Islet precursor cell (in vitro differentiated cells): ENCODE measurements at regions not wholly inside any gene's neighbourhood (a gene's known extent, or its start where the extent isn't known, plus 50 kb on each side); places are given as distances from the start of the nearest gene placed in this dataset.
A peak's percentile ranks its signal among the peaks of the same experiment; 100 is the strongest.
"Not testable (repeated sequence)": the region's sequence is repeated elsewhere in the genome, so short reads cannot be mapped to it uniquely, and the experiment has no call there.

ENCODE experiments used
- DNase-seq: peaks from one replicate; pipeline ENCODE4 v3.0.0-alpha.2; 2018

DNA sequence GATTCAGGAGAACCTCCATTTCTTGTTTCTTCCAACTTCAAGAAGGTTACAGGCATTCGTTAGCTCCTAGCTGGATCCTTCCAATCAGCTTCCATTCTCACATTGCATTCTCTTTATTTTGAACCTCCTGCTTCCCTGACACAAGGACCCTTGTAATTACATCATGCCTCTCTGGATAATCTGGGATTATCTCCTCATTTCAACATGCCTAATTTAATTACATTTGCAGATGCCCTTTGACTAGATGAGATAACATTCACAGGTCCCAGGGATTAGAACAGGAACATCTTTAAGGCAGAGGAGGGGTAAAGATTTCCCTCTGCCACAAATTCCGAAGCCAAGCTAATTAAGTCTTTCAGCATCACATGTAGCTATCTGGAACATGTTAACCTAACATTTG, 753.8 kb upstream of the PCDH7 start:
- DNase-seq, result no peak

DNA sequence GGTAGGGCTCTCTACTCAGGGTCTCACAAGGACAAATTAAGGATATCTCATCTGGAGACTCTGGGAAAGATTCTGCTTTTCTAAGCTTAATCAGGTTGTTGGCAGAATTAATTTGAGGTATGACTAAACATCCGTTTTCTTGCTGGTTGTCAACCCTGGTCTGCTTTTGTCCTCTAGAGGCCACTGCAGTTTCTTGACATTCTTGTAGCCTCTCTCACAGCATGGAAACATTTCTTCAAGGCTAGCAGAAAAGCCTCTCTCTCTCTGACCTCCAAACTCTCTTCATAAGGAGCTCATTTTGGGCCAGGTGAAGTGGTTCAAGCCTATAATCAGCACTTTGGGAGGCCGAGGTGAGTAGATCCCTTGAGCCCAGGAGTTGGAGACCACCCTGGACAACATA, 749.5 kb upstream of the PCDH7 start:
- DNase-seq, result peak; percentile 60

DNA sequence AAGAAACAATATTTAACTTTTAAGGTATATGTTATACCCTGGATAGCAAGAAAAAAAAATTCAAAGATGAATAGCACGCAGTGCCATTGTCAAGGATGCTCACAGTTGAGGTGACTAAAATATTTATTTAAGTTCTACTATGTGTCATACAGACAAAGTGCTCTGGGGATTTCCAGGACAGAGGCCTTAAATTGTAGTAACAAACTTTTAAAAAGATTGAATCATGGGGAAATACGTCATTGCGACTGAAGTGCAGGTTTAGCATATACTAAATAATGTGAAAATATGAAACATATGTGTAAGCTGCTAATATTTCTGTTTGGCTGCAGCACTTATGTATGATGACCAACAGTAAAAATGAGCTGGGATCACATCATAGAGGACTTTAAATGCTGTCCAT, 748.0 kb upstream of the PCDH7 start:
- no peak for DNase-seq

DNA sequence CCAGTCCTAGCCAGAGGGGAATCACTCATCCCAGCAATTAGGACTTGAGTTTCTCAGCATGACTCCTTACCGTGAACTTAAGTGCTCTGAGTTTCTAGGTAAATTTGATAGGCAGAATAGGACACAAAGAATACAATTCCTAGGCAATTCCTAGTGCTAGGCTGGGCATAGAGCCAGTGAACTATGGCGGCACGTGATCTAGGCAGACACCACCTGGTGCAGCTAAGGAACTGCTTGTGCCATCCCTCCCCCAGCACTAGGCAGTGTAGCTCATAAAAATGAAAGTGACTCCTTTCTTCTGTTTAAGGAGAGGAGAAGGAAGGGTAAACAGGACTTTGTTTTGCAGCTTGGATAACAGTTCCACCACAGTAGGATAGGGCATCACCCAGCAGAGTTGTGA, 736.3 kb upstream of the PCDH7 start:
- DNase-seq, result no peak

DNA sequence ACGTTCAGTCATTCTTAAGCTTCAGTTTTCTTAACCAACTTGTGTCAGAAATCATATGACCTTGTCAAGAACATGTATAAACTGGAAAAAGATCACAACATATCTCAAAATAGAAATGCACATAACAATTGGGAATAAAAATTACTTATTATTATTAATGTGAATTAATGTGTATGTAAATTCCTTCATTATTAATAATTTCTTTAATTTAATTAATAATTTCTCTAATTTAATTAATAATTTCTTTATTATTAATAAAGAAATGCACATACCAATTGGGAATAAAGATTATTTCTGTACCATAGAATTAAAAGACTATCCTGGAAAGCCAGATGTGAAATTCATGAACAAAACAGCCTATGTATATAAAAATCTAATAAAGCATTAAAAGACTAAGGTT, 718.5 kb upstream of the PCDH7 start:
- DNase-seq, result no peak

DNA sequence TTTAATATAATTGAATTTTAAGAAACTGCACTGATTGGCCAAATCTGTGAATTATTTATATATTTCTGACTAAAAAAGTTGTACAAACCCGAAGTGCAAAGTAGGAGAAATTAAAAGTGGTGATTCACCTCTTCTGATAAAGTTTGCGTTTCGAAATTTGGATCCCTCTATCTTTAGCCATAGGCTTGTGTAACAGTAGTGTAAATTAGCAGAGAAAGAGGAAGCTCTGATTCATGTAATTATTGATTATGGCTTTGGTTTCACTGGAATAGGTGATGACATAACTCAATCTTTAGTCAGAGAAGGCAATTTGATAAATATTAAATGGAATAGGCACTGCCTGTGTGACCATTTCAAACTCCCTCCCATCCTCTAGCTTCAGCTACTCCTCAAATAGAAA, 717.8 kb upstream of the PCDH7 start:
- DNase-seq, result no peak

DNA sequence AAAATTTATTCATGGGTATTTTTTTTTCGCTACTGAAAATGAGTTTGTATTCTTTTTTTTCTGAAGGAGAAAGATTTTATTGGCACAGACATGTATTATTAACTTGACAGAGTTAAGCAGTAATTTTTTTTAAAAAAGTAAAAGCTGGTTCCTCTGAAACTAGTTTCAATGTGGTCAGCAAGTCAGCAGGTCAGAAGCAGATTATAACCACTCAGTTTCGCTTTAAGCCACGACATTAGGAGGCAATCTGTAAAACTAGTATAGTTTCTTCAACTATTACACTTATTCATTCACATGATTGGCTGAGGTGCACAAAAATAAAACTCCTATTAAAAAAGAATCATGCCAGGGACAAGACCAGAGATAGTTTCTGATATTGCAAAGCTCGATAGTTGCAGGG, 714.2 kb upstream of the PCDH7 start:
- no peak for DNase-seq

DNA sequence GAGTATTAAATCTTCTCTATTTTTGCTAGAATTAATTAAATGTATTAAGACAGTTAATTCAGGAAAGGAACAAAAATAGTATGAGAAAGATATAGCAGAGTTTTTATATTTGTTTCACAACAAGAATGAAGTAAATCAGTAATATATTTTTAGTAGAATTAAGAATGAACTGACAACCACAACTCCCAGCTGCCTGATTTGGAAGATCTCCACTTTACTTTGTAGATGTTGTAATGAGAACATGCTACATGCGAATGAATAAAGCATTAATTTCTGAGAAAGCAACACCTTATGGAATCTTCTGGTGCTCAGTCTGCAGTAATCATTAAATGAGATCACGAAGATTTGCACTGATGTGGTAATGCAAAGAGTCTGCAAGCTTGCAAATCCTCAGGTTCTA, 695.6 kb upstream of the PCDH7 start:
- no peak for DNase-seq

DNA sequence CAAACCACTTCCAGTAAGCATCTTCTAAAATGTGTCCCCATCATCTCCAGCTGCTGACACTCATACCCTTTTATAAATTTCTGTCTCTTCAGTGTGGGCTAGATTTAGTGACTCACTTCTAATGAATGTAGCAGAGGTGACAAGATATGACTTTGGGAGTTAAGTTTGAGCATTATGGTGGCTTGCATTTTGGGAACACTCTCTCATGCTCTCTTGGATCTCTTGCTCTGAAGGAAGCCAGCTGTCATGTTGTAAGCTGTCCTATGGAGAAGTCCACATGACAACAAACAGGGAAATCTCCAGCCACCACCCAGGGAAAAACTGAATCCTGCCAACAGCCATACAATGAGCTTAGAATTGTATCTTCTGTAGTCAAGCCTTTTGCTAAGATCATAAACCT, 691.3 kb upstream of the PCDH7 start:
- no peak for DNase-seq

DNA sequence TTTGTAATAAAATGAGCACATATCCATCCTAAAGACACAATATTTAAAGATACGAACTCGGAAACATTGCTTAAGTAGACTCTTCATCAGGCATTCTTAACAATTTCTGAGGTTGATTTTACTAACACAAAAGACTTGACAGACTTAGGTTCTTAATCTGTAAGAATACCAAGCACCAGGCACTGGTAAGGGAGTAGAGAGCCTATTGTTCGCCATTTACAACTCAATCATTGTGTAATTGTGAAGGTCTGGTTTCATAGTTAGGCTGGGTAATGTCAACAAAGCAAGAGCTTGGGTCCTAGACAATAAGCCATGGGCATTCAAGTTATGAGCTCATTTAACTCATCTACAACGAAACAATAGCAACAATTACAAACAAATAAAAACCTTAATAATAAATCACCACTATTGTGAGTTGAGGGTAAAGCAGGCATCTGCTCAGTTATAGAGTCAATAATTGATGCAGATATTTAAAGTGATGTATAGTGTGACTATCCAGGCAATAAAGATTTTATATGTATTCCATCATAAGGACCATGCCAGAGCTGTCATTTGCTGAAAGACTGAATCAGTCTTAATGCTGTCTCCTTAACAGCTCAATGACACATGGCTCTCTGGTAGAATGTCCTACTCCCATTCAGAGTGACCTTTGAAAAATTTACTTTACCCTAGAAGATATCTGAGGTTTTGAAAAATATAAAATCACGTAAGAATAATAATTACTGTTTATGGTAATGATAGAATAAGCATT, 664.0 kb upstream of the PCDH7 start:
- no peak for DNase-seq

DNA sequence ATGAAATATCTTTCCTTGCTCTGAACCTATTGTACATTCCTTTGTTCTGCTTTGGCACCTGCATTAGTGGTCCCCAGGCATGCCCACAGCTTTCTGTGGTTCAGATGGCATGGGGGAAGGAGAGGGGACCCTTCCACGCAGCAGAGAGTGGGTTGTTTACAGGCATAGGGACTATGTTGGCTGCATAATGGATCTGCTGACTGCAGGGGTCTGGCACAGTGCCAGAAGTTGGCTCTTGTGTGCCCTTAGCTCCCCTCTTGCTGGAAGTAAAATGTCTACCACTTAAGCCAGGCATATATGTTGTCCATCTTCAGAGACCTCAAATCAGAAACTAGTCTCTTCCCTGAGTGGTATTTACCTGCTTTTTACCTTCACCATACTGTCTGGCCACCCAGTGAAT, 651.9 kb upstream of the PCDH7 start:
- DNase-seq, result no peak

DNA sequence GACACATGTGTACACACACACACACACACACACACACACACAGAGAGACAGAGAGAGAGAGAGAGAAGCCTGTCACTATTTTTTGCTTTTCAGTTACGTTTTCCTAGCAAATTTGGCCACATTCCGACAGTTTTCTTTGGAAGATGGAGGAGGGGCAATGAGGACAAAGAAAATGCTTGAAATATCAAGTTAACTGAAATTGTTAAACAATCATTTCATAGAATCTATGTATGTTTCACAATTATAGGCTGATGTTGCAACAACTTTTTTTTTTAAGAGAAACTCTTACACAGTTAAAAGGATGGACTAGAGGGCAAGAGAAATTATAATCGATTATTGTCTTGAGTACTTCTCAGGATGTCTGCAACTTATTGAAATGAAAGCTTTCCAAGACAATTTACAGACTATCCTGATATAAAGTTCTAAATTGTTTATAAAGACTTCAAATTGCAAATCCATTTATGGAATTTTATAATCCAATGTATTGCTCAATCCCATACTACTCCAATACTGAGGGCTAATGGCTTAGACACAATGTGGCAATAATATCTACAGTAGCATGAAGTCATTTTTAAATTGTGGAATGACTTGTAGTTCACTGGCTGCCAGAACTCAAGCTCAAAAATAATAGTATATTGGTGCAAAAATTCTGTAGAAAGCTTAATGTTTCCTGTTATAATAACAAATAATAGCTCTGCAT, 647.0 kb upstream of the PCDH7 start:
- no peak for DNase-seq

DNA sequence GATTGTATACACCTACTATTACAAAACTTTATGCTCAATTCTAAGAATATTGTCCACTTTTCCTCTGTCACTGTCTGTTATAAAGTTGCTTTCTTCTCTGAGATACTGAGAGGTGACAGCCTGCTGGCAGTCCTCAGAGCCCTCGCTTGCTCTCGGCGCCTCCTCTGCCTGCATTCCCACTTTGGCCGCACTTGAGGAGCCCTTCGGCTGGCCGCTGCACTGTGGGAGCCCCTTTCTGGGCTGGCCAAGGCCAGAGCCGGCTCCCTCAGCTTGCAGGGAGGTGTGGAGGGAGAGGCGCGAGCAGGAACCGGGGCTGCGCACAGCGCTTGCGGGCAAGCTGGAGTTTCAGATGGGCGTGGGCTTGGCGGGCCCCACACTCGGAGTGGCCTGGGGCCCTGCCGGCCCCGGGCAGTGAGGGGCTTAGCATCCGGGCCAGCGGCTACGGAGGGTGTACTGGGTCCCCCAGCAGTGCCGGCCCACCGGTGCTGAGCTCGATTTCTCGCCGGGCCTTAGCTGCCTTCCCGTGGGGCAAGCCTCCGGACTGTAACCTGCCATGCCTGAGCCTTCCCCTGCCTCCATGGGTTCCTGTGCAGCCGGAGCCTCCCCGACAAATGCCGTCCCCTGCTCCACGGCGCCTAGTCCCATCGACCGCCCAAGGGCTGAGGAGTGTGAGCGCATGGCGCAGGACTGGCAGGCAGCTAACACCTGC, 627.6 kb upstream of the PCDH7 start:
- DNase-seq, result not testable (repeated sequence)

DNA sequence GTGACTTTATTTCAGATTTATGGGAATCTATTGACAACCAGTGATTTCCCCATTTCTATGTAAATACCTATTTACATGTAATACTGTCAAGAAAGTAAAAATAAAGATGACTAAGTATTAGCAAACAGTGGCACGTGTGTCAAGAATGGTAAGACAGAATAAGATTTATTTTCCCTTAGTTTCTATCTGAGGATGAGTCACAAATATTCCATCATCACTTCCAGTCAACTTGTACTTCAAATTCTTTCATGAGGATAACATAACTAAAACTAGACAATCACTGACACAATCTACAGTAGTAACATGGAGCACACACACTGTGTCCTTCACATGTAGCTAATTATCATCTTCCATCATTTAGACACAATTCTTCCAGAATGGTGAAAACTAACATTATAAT, 625.3 kb upstream of the PCDH7 start:
- DNase-seq, result no peak

DNA sequence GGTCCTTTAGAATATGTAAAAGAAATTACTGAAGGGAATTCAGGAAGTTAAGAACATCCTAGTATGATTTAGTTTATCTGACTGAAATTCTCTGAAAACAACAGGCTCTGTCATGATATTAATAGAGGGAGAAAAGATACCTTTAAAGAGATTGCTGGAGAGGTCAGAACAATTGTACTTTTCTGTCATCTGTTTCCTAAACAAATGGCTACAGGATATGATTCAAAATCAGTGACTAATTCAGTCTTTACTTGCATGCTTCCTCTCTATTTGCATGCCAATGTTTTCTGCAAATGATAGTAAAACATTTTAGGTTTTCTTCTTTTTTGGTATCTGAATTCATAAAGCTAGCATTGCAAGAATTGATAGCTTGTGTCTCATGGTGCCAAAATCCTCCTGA, 616.7 kb upstream of the PCDH7 start:
- DNase-seq, result no peak

DNA sequence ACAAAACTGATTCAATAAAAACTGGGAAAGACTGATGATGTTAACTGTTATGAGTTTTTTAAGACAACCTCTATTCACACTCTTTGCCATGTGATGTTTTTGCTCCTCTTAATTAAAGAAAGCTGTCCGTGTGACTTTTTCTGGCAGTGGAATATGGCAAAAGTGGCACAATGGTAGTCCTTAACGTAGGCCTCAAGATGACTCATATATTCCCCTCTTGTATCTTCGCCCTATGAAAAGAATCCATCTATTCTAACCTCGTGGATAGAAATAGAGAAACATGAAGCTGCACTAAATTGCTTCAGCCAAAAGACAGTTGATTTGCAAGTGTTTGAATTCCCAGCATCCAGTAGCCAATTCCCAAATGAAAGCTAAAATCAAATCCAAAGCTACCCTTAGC, 603.8 kb upstream of the PCDH7 start:
- DNase-seq, result no peak

DNA sequence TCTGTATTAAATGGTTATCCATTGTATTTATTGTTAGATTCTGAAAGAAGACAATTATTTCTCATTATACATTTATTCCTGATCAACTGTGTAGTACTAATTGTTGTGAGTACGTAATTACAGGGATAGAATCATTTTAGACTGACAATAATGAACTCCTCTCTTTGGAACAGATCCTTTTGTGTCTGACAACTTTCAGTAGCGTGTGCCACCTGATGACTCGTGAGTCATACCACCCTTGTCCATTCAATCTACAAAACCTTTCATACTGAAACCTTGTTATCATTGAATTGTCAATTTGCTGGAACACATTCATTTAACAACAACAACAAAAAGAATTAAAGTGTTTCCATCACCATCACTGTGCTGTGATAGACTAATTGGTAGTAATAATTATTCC, 602.7 kb upstream of the PCDH7 start:
- DNase-seq, result no peak

DNA sequence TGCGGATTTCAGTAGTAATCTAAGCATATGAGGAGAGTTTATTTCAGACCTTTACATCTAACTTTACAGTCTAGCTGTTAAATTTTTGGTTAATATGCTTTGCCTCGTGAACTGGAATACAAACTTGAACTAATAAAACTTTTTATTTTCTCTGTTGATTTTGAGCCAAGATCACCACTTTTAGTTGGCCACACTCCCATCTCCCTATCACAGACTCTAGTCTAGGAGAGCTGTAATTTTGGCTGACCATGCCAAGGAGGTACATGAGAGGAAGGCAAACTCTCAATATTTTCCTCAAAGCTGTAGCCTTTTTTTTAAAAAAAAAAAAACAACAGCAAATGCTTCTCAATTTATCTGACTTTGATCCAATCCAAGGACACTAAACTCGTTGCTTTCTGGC, 597.5 kb upstream of the PCDH7 start:
- no peak for DNase-seq

DNA sequence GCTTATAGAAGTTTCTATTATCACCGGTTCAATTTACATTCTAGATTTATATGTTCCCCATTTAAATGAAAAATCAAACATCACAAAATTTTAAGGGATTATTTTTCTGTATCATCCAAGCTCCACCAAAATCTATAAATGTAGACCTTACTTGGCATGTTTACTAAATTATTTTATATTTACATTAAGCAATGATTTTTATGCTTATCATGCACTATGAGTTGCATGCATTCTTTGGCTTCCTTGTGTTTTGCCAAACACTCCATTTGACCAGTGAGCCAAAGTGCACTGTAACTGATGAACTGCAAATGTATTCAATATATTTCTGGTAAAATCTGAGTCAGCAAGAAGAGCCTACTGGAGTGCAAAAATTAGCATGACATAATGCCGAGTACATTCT, 595.5 kb upstream of the PCDH7 start:
- not testable (repeated sequence) for DNase-seq

DNA sequence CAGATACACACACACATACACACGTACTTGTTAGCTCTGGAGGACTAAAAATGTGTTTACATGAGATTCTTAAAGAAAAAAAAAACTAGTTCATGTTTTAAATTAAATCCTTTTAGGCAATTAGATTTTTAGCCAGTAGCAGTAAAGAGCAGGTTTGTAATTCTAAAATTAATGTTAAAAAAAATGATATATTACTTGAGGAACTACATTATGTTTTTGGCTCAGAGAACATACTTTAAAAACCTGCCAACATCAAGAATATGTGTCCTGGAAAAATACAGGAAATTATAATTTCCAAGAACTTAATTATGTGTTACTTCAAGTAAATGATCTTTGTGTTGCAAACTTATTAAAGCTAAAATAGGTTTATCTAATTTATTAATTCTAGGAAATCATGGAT, 594.3 kb upstream of the PCDH7 start:
- DNase-seq, result no peak

DNA sequence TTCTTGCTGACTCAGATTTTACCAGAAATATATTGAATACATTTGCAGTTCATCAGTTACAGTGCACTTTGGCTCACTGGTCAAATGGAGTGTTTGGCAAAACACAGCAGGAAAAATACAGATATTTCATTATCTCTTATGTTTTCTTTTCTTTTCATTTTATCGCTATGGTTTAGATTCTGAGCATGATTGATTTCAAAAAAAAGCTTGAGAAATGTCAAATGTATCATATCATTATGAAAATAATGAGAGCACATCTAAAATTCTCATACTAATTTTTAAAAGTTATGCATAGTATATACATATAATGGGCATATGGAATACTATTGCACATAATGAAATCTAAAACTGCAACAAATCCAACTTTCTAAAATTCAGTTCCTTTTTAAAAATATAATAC, 593.8 kb upstream of the PCDH7 start:
- no peak for DNase-seq

DNA sequence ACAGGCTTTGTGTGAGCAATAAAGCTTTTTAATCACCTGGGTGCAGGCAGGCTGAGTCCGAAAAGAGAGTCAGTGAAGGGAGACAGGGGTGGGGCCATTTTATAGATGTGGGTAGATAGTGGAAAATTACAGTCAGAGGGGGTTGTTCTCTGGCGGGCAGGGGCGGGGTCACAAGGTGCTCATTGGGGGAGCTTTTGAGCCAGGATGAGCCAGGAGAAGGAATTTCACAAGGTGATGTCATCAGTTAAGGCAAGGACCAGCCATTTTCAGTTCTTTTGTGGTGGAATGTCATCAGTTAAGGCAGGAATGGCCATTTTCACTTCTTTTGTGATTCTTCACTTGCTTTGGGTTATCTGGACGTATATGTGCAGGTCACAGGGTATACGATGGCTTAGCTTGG, 571.3 kb upstream of the PCDH7 start:
- DNase-seq, result peak; percentile 57

DNA sequence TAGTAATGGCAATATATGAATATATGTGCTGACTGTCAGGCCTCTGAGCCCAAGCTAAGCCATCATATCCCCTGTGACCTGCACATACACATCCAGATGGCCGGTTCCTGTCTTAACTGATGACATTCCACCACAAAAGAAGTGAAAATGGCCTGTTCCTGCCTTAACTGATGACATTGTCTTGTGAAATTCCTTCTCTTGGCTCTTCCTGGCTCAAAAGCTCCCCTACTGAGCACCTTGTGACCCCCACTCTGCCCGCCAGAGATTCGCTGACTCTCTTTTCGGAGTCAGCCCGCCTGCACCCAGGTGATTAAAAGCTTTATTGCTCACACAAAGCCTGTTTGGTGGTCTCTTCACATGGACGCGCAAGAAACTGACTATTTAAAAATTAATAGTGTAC, 570.6 kb upstream of the PCDH7 start:
- not testable (repeated sequence) for DNase-seq

DNA sequence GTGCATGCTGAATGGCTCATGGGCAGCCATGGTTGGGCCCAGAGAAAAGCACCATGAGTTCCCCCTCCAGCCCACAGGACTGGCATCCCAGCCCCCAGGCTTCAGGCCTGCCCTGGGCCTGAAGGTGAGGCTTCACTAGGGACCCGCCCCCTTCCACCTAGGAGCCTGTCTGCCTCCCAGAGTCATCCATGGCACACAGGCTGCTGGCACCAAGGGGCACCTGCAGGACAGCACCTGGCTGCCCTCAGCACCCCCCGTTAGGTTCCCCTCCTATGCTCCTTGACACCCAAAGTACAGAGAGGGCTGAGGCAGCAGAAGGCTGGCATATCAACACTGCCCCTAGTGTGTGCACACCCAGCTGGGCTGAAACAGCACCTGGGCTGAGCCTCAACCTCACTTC, 566.7 kb upstream of the PCDH7 start:
- no peak for DNase-seq
